Body of pancreas (tissue), 4 donors: ENCODE measurements at regions not wholly inside any gene's neighbourhood (a gene's known extent, or its start where the extent isn't known, plus 50 kb on each side); places are given as distances from the start of the nearest gene placed in this dataset.

Experiments
- ATAC-seq: fragments of 150-250 bp; one replicate; pipeline ENCODE4 v1.9.1; 2016
- DNase-seq, 4 donors: peaks; one replicate each; pipeline ENCODE4 v3.0.0-alpha.2; 2019
- H3K27ac ChIP-seq, 4 donors: fragments of 200-600 bp; sonication (generic); 1 replicate in 3 of 4; 2 replicates in 1 of 4; pipeline versions ENCODE4 v1.5.1 to v1.6.1; 2016 to 2019; ENCODE audit warnings: mild to moderate bottlenecking in 1 of 4, mixed read lengths in 1 of 4, moderate library complexity in 1 of 4
- H3K27me3 ChIP-seq, 2 donors: fragments of 200-600 bp; sonication (generic); one replicate each; pipeline ENCODE4 v1.6.0; 2016; ENCODE audit warnings: mild to moderate bottlenecking in 1 of 2
- H3K36me3 ChIP-seq, 2 donors: fragments of 200-600 bp; sonication (generic); replicated peaks in 1 of 2; 2 replicates each; pipeline ENCODE4 v1.5.1; 2016; ENCODE audit warnings: low read depth in 2 of 2; ENCODE audit not compliant: insufficient read depth in 1 of 2
- H3K4me1 ChIP-seq: fragments of 200-600 bp; sonication (generic); one replicate; pipeline ENCODE4 v1.6.0; 2016
- H3K4me3 ChIP-seq, 2 donors: fragments of 200-600 bp; sonication (generic); 1 replicate in 1 of 2; 2 replicates in 1 of 2; pipeline ENCODE4 v1.5.1; 2016 to 2019
- H3K9me3 ChIP-seq, 3 donors: fragments of 200-600 bp; sonication (generic); 1 replicate in 2 of 3; 2 replicates in 1 of 3; pipeline ENCODE4 v1.5.1; 2016
- POLR2A ChIP-seq, 3 donors: fragments of 450-650 bp; IDR thresholded peaks; one replicate each; pipeline ENCODE4 v1.6.1; 2016; ENCODE audit warnings: antibody characterized with exemption in 3 of 3, mild to moderate bottlenecking in 2 of 3
- WGBS, 2 donors: methylation state at CpG; one replicate each; pipeline ENCODE4 v1.1.5; 2017; 5-methylcytosine and 5-hydroxymethylcytosine counted together
- intact Hi-C: fragments of 100-400 bp; cut with DNase I; formaldehyde crosslinking; loops from one replicate; pipeline ENCODE4 v1.15.1; 2023
- TF ChIP-seq, protein P1 (sequence below), 7 experiments: fragments of 450-650 bp in 4 of 7; fragments of 200-600 bp in 3 of 7; sonication (generic) in 3 of 7; IDR thresholded peaks; one replicate each; pipeline ENCODE4 v1.5.1; 2016 to 2019; ENCODE audit warnings: antibody characterized with exemption in 7 of 7

DNA sequence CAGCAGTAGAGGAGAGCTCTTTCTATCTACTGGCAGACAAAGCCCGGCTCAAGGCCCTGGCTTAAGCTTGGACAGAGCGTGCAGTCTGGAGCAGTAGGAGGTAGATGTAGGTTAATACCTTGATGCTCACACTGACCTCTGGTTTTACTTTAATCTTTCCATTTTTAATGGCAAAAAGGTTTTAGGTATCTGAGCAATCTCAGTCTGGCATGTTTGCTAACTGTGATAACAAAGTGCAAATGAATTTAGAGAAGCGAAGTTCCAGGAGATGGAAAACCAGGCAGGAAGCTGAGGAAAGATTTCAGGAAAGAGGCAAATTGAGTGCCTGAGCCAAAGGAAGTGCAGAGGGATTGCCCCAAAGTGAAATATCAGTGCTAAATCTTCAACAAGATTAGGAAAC lies 356.6 kb downstream of the FOXO1 start:
- intact Hi-C loops: no loop called here
- Histone ChIP-seq H3K27me3 (no peaks in the 10 kb centered on the region), H3K4me1 (no peaks in the 10 kb centered on the region), H3K27ac (no peak overlapping the region), H3K4me3 (no peak overlapping the region), H3K9me3 (no peaks in the 10 kb centered on the region), H3K36me3 (no peaks in the 10 kb centered on the region)
- 64 to 84% methylated on average over 3 of the region's 3 CpGs for WGBS, 2 donors
- no peak for TF ChIP-seq POLR2A (IDR thresholded peaks at IDR 0.05)
- TF ChIP-seq, protein P1, sequence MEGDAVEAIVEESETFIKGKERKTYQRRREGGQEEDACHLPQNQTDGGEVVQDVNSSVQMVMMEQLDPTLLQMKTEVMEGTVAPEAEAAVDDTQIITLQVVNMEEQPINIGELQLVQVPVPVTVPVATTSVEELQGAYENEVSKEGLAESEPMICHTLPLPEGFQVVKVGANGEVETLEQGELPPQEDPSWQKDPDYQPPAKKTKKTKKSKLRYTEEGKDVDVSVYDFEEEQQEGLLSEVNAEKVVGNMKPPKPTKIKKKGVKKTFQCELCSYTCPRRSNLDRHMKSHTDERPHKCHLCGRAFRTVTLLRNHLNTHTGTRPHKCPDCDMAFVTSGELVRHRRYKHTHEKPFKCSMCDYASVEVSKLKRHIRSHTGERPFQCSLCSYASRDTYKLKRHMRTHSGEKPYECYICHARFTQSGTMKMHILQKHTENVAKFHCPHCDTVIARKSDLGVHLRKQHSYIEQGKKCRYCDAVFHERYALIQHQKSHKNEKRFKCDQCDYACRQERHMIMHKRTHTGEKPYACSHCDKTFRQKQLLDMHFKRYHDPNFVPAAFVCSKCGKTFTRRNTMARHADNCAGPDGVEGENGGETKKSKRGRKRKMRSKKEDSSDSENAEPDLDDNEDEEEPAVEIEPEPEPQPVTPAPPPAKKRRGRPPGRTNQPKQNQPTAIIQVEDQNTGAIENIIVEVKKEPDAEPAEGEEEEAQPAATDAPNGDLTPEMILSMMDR (IDR thresholded peaks at IDR 0.05): no peak
- ATAC-seq (no peak), DNase-seq (no peak)

DNA sequence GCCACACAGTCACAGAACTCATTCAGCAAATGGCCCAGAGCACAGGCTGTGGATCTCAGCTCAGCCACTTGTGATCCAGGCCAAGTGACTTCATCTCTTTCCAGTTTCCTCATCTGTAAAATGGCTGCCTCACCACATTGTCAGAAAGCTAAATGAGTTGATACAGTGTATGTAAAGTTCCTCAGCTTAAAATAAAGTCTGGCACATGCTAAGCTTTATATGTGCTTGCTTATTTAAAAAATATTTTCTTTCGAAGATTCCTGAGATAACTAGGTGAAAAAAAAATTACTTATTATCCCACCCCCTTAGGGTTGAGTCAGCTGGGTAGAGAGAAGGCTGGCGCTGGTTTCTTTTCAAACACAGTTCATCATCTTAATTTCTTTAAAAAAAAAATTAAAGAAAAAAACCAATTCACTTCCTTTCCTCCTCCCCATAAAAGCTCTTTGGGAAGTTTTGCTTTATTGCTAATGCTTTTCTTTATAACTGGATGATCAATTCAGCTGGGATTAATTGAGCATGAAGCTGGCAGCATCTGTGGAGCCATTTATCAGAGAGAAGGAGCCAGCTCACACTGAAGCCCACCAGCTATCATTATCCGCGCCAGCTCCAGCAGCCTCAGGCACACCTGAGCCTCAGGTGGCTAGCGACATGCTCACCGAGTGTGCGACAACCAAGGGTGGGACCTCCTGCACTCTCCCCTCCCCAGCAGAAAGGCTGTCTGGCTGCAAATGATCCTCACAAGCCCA lies 354.9 kb downstream of the FOXO1 start:
- 92 to 97% methylated on average over 7 of the region's 7 CpGs for WGBS, 2 donors
- DNase-seq (no peak), ATAC-seq (no peak)
- Histone ChIP-seq H3K27ac (no peak overlapping the region), H3K4me3 (no peak overlapping the region), H3K36me3 (no peaks in the 10 kb centered on the region), H3K9me3 (no peaks in the 10 kb centered on the region), H3K4me1 (no peaks in the 10 kb centered on the region), H3K27me3 (no peaks in the 10 kb centered on the region)
- TF ChIP-seq, protein P1 (IDR thresholded peaks at IDR 0.05): no peak
- TF ChIP-seq POLR2A (IDR thresholded peaks at IDR 0.05): no peak
- intact Hi-C loops: no loop called here

DNA sequence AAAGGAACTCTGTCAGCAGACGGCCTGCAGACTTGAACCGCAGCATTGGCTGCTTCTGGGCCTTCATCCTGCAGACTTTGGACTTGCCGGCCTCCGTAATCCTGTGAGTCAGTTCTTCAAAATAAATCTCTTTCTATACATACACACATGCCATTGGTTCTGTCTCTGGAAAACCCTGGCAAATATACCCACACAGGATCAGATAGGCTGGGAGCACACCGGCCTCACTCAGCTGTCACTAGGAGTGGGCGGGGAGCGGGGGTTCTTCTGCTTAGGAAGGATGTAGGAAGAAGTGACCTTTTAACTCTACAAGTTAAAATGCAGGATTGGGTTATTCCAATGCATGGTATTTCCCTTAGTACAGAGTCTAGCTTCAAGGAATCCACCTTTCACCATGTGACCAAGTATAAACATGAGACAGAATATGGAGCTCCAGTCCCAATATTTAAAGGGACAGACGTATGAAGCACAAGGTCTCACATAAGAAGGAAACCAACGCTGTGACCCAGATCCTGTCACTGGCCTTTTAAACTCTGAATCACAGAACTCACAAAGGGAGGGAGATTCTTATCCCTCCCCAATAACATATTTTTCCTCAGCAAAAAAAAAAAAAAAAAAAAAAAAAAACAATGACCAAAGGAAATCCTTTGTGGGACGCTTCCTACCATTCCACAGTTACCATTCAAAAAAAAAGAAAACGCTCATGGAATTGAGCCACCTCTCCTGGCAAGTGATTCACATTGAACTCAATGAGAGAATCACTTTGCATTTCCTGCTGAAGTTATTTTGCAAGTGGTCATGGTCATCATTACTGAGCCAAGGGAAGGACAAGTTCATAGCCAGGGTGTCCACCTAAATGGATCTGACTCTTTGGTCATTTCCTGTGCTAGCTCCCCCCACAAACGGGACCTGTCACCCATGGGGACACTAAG lies 352.9 kb downstream of the FOXO1 start:
- H3K36me3 ChIP-seq: no peaks in the 10 kb centered on the region
- WGBS, 2 donors: 86 to 89% methylated on average over 12 of the region's 12 CpGs
- ATAC-seq: peak; percentile 45
- H3K27ac ChIP-seq: no peak overlapping the region
- no peaks in the 10 kb centered on the region for H3K9me3 ChIP-seq
- H3K27me3 ChIP-seq: no peaks in the 10 kb centered on the region
- no peak overlapping the region for H3K4me3 ChIP-seq
- no peak for TF ChIP-seq POLR2A (IDR thresholded peaks at IDR 0.05)
- TF ChIP-seq, protein P1 (IDR thresholded peaks at IDR 0.05): no peak
- intact Hi-C loops: no loop called here
- H3K4me1 ChIP-seq: peaks cover 2% of the 10 kb centered on the region
- no peak for DNase-seq

DNA sequence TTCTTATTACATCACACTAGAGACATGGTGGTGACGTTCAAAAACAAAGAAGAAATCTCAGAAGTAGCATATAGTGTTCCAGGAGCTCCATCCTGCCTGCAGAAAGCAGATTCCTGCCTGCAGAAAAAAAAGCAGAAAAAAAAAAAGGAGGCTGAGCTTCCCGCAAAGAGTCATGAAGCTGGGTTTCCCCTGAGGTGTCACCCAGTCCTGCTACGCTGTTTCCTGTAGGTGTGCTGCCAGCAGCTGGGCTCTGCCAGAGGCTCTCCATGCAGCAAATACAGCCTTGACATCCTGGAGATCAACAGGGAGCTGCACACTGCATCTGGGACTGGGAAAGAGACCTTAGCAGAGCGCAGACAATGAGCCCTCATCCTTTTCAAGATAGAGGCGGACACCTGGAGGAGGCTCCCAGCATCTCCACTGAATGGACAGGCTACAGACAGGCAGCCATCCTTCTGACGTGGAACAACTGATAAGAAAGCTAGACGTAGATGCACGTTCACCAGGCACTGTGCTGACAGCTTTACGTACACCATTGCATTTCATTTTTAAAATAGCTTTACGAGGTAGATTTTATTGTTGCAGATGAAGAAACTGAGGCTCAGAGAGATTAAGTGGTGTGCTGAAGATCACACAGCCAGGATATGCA lies 350.9 kb downstream of the FOXO1 start:
- Histone ChIP-seq H3K36me3 (no peaks in the 10 kb centered on the region), H3K27ac (peak overlapping the region in 1 of 4 donors; percentile 6), H3K9me3 (no peaks in the 10 kb centered on the region), H3K4me1 (peaks cover 4% of the 10 kb centered on the region), H3K4me3 (no peak overlapping the region), H3K27me3 (no peaks in the 10 kb centered on the region)
- no peak for ATAC-seq
- peak in 3 of 4 donors; percentile 26 to 49 (median 48) for DNase-seq
- TF ChIP-seq, protein P1 (IDR thresholded peaks at IDR 0.05): no peak
- TF ChIP-seq POLR2A (IDR thresholded peaks at IDR 0.05): no peak
- 71 to 74% methylated on average over 10 of the region's 10 CpGs for WGBS, 2 donors
- intact Hi-C loops: no loop called here
